ENCODE measurements at regions not wholly inside any gene's neighbourhood (a gene's known extent, or its start where the extent isn't known, plus 50 kb on each side); places are given as distances from the start of the nearest gene placed in this dataset.

GRCh38 chr18:3350566-3351527 lies 88.9 kb downstream of the MYL12B start:
- no peak overlapping the region for H3K4me2 ChIP-seq (ENCODE audit: low read depth, low read length)
- DNase-seq (ENCODE audit: low spot score) (no peak), ATAC-seq (no peak), FAIRE-seq (no peak)
- no peak overlapping the region for H3K4me3 ChIP-seq (replicated peaks in 1 of 3; ENCODE audit: insufficient read depth in 1 of 3, low read depth in 2 of 3, low read length in 3 of 3)
- no peaks in the 10 kb centered on the region for H3K79me2 ChIP-seq (ENCODE audit: insufficient read depth, low read length)
- no peaks in the 10 kb centered on the region for H3K9me3 ChIP-seq (ENCODE audit: low read length)
- H4K20me1 ChIP-seq (ENCODE audit: insufficient read depth, low read length), result no peaks in the 10 kb centered on the region
- no peak for TF ChIP-seq SIN3B (IDR thresholded peaks at IDR 0.05; ENCODE audit: low read length)
- no peak for TF ChIP-seq PITX1 (CRISPR knock-in tag; IDR thresholded peaks at IDR 0.05)
- no peak for TF ChIP-seq MAFG (CRISPR knock-in tag; IDR thresholded peaks at IDR 0.05)
- TF ChIP-seq SATB2 (CRISPR knock-in tag; IDR thresholded peaks at IDR 0.05), result no peak
- TF ChIP-seq ZBTB25 (CRISPR knock-in tag; IDR thresholded peaks at IDR 0.05), result no peak
- TF ChIP-seq KDM5B (CRISPR knock-in tag; IDR thresholded peaks at IDR 0.05; ENCODE audit: borderline replicate concordance), result no peak
- no peak for TF ChIP-seq RFX5 (IDR thresholded peaks at IDR 0.05; ENCODE audit: low read depth, low read length)
- TF ChIP-seq AHR (CRISPR knock-in tag; IDR thresholded peaks at IDR 0.05), result no peak
- TF ChIP-seq AGO2 (optimal IDR thresholded peaks at IDR 0.05; ENCODE audit: low read depth, low read length), result no peak
- no peak for TF ChIP-seq ETV6 (CRISPR knock-in tag; conservative IDR thresholded peaks at IDR 0.05)
- no peak for TF ChIP-seq NR1H2 (CRISPR knock-in tag; IDR thresholded peaks at IDR 0.05; ENCODE audit: borderline replicate concordance, low read depth)
- TF ChIP-seq ZIK1 (CRISPR knock-in tag; IDR thresholded peaks at IDR 0.05; ENCODE audit: borderline replicate concordance, low read depth), result no peak
- in situ Hi-C loops (cut with HindIII; ENCODE audit: extremely low pct_ligation_motif_present, low pct_unique_long_range_greater_than_20kb) (no loop called here), intact Hi-C loops (cut with micrococcal nuclease; ENCODE audit: unreplicated experiment) (no loop called here)
- 46% methylated on average over 10 of the region's 11 CpGs for WGBS (ENCODE audit: low lambda C conversion rate)
- no peak overlapping the region for H3K27ac ChIP-seq (ENCODE audit: extremely low read length, insufficient read depth, low read length)
- POLR2A ChIA-PET, result no interaction called here
- CTCF ChIA-PET (ENCODE audit: low intra/inter-chr PET ratio, low total read pairs), result no interaction called here
- H2AFZ ChIP-seq (ENCODE audit: low read length), result no peak overlapping the region
- H3K4me1 ChIP-seq (ENCODE audit: insufficient read depth, low read length), result no peaks in the 10 kb centered on the region
- H3K9ac ChIP-seq (ENCODE audit: insufficient read depth, low read depth, low read length), result no peak overlapping the region
- no peaks in the 10 kb centered on the region for H3K36me3 ChIP-seq (replicated peaks in 1 of 2; ENCODE audit: control insufficient read depth in 1 of 2, insufficient read depth in 2 of 2, low read length in 2 of 2)
- BruUV-seq (replicated peaks), result no TSS peak
- H3K27me3 ChIP-seq (ENCODE audit: control insufficient read depth in 1 of 2, insufficient read depth in 2 of 2, low read length in 2 of 2), result peaks cover 0 to 14% of the 10 kb centered on the region in 2 experiments; a peak in 1 of 5 replicates
